Activated CD4-positive, CD25-positive, alpha-beta regulatory T cell treated with anti-CD3 and anti-CD28 coated beads, Interleukin-2, amount 50 U/mL, for 24 hours (primary cell): ENCODE measurements at regions not wholly inside any gene's neighbourhood (a gene's known extent, or its start where the extent isn't known, plus 50 kb on each side); places are given as distances from the start of the nearest gene placed in this dataset.

Experiments
- ATAC-seq, 2 donors: fragments of 150-1000 bp; cut with Tn5 transposase; one replicate each; pipeline ENCODE4 v1.10.0; 2021; ENCODE audit warnings: mild to moderate bottlenecking in 1 of 2, moderate library complexity in 1 of 2

GRCh38 chr7:112880818-112881418 lies 90.7 kb upstream of the TMEM168 start:
- ATAC-seq = no peak

GRCh38 chr7:112877691-112878460 lies 87.7 kb upstream of the TMEM168 start:
- no peak for ATAC-seq

- ATAC-seq = no peak
Observed at GRCh38 chr7:112876877-112877276, 86.7 kb upstream of the TMEM168 start.

- ATAC-seq = no peak
Observed at GRCh38 chr7:112874909-112875308, 84.7 kb upstream of the TMEM168 start.

- ATAC-seq = peak; percentile 21 to 69
Observed at GRCh38 chr7:112873831-112874553, 83.8 kb upstream of the TMEM168 start.

- ATAC-seq = peak; percentile 53 to 59
Observed at GRCh38 chr7:112869111-112869774, 79.0 kb upstream of the TMEM168 start.

GRCh38 chr7:112868609-112869008 lies 78.4 kb upstream of the TMEM168 start:
- ATAC-seq = no peak

GRCh38 chr7:112866424-112866823 lies 76.2 kb upstream of the TMEM168 start:
- ATAC-seq = no peak

GRCh38 chr7:112864380-112864779 lies 74.2 kb upstream of the TMEM168 start:
- no peak for ATAC-seq

- ATAC-seq = no peak
Observed at GRCh38 chr7:112858838-112859237, 68.6 kb upstream of the TMEM168 start.

- ATAC-seq = no peak
Observed at GRCh38 chr7:112855227-112855626, 65.0 kb upstream of the TMEM168 start.

GRCh38 chr7:112854169-112854568 lies 64.0 kb upstream of the TMEM168 start:
- ATAC-seq = no peak

GRCh38 chr7:112853422-112853821 lies 63.2 kb upstream of the TMEM168 start:
- ATAC-seq = no peak

- no peak for ATAC-seq
Observed at GRCh38 chr7:112843151-112843550, 53.0 kb upstream of the TMEM168 start.
